IPS-NIHi7 (cell line): ENCODE measurements at regions not wholly inside any gene's neighbourhood (a gene's known extent, or its start where the extent isn't known, plus 50 kb on each side); places are given as distances from the start of the nearest gene placed in this dataset.

Experiments
- DNase-seq: peaks from one replicate; pipeline ENCODE4 v3.0.0; 2012; ENCODE audit warnings: mixed read lengths; ENCODE audit errors: extremely low spot score

GRCh38 chr3:74507691-74508090 is 106.8 kb downstream of the CNTN3 start:
- no peak for DNase-seq

GRCh38 chr3:74506246-74506645 is 108.2 kb downstream of the CNTN3 start:
- no peak for DNase-seq

- DNase-seq, result no peak
These were observed 113.5 kb downstream of the CNTN3 start for GRCh38 chr3:74501007-74501406.

GRCh38 chr3:74500257-74500656 is 114.2 kb downstream of the CNTN3 start:
- no peak for DNase-seq

- no peak for DNase-seq
These were observed 122.6 kb downstream of the CNTN3 start for GRCh38 chr3:74491874-74492273.

- no peak for DNase-seq
These were observed 125.2 kb downstream of the CNTN3 start for GRCh38 chr3:74489050-74489792.

GRCh38 chr3:74479915-74480314 is 134.5 kb downstream of the CNTN3 start:
- DNase-seq, result no peak

- no peak for DNase-seq
These were observed 144.1 kb downstream of the CNTN3 start for GRCh38 chr3:74470313-74470712.

GRCh38 chr3:74469713-74470112 is 144.7 kb downstream of the CNTN3 start:
- no peak for DNase-seq

- no peak for DNase-seq
These were observed 145.3 kb downstream of the CNTN3 start for GRCh38 chr3:74469151-74469550.

GRCh38 chr3:74465715-74466410 is 148.6 kb downstream of the CNTN3 start:
- no peak for DNase-seq

- DNase-seq, result no peak
These were observed 150.9 kb downstream of the CNTN3 start for GRCh38 chr3:74463515-74463914.

GRCh38 chr3:74456166-74456565 is 158.3 kb downstream of the CNTN3 start:
- DNase-seq, result no peak

GRCh38 chr3:74447221-74447620 is 167.2 kb downstream of the CNTN3 start:
- no peak for DNase-seq

GRCh38 chr3:74445541-74445940 is 168.9 kb downstream of the CNTN3 start:
- DNase-seq, result no peak

- no peak for DNase-seq
These were observed 171.4 kb downstream of the CNTN3 start for GRCh38 chr3:74443102-74443501.

- no peak for DNase-seq
These were observed 171.8 kb downstream of the CNTN3 start for GRCh38 chr3:74442683-74443082.

GRCh38 chr3:74442068-74442467 is 172.4 kb downstream of the CNTN3 start:
- DNase-seq, result no peak

GRCh38 chr3:74436184-74436583 is 178.3 kb downstream of the CNTN3 start:
- DNase-seq, result no peak

GRCh38 chr3:74435631-74436030 is 178.8 kb downstream of the CNTN3 start:
- no peak for DNase-seq

GRCh38 chr3:74434406-74434805 is 180.1 kb downstream of the CNTN3 start:
- DNase-seq, result no peak

- no peak for DNase-seq
These were observed 187.9 kb downstream of the CNTN3 start for GRCh38 chr3:74426571-74426970.

GRCh38 chr3:74423867-74424266 is 190.6 kb downstream of the CNTN3 start:
- DNase-seq, result no peak
